ENCODE measurements at regions not wholly inside any gene's neighbourhood (a gene's known extent, or its start where the extent isn't known, plus 50 kb on each side); places are given as distances from the start of the nearest gene placed in this dataset.

- TF ChIP-seq POLR2AphosphoS5 (IDR thresholded peaks at IDR 0.05; ENCODE audit: insufficient read depth in 1 of 2, low read depth in 1 of 2) (no peak), CTCF (IDR thresholded peaks at IDR 0.05) (no peak)
Measured at GRCh38 chr6:9208966-9209365, 773.6 kb upstream of the SLC35B3 start.

Measured in vagina (tissue), 2 donors.